HepG2 (cell line): ENCODE measurements at regions not wholly inside any gene's neighbourhood (a gene's known extent, or its start where the extent isn't known, plus 50 kb on each side); places are given as distances from the start of the nearest gene placed in this dataset.
A peak's percentile ranks its signal among the peaks of the same experiment; 100 is the strongest.

Experiments used
- ATAC-seq: fragments of 200-7000 bp; cut with Tn5 transposase; 3 replicates; pipeline ENCODE4 v1.9.1; 2020; ENCODE audit warnings: mild to moderate bottlenecking, moderate library complexity
- BruUV-seq: library from RNA; stranded (reverse); fragments of 400-500 nt; replicated peaks from 2 replicates; lab custom pipeline; 2021; lab: Mats Ljungman, UMichigan
- CTCF ChIA-PET: fragments of 300-600 bp; formaldehyde crosslinking; extraction: SDS; loops from one replicate; lab custom pipeline; 2021; ENCODE audit warnings: low total read pairs, inconsistent platforms, low intra/inter-chr PET ratio; lab: Yijun Ruan, JAX
- POLR2A ChIA-PET: fragments of 350-600 bp; sonication (Branson Sonifier 250); formaldehyde crosslinking; loops from one replicate; lab custom pipeline; 2020; ENCODE audit warnings: antibody characterized with exemption, inconsistent platforms; lab: Yijun Ruan, JAX
- DNase-seq: peaks from one replicate; pipeline ENCODE4 v3.0.0-alpha.2; 2015; ENCODE audit warnings: low spot score
- FAIRE-seq: peaks from 3 replicates; lab custom pipeline; 2011; peaks lifted over from hg19 to GRCh38; lab: Jason Lieb, UNC
- H2AFZ ChIP-seq: one replicate; pipeline ENCODE4 v1.6.1; 2011; ENCODE audit warnings: low read length, inconsistent platforms
- H3K27ac ChIP-seq: fragments of 300-600 bp; 3 replicates; pipeline ENCODE4 v1.8.0; 2011; ENCODE audit warnings: mixed run types, mild to moderate bottlenecking, mixed read lengths, low read length, inconsistent platforms; ENCODE audit not compliant: insufficient read depth; ENCODE audit errors: extremely low read length
- H3K27me3 ChIP-seq, 2 experiments: fragments of 200-600 bp in 1 of 2; 2 replicates in 1 of 2; 3 replicates in 1 of 2; pipeline versions ENCODE4 v1.6.0 to v1.8.0; 2011; ENCODE audit warnings: low read length in 2 of 2, mild to moderate bottlenecking in 2 of 2, moderate library complexity in 2 of 2, inconsistent platforms in 1 of 2; ENCODE audit not compliant: insufficient read depth in 2 of 2, control insufficient read depth in 1 of 2
- H3K36me3 ChIP-seq, 2 experiments: fragments of 200-600 bp in 1 of 2; replicated peaks in 1 of 2; 2 replicates in 1 of 2; 3 replicates in 1 of 2; pipeline versions ENCODE4 v1.5.1 to v1.8.0; 2011; ENCODE audit warnings: low read length in 2 of 2, inconsistent platforms in 1 of 2; ENCODE audit not compliant: insufficient read depth in 2 of 2, control insufficient read depth in 1 of 2
- H3K4me1 ChIP-seq: 2 replicates; pipeline ENCODE4 v1.5.1; 2012; ENCODE audit warnings: low read length, inconsistent platforms; ENCODE audit not compliant: insufficient read depth
- H3K4me2 ChIP-seq: 2 replicates; pipeline ENCODE4 v1.6.0; 2011; ENCODE audit warnings: low read depth, low read length, inconsistent platforms
- H3K4me3 ChIP-seq, 3 experiments: fragments of 200-600 bp in 1 of 3; sonication (generic), shearing (Covaris generic) in 1 of 3; replicated peaks in 1 of 3; 2 replicates each; pipeline ENCODE4 v1.5.1; 2011 to 2016; ENCODE audit warnings: low read length in 3 of 3, inconsistent platforms in 2 of 3, low read depth in 2 of 3, mild to moderate bottlenecking in 2 of 3, control low read depth in 1 of 3, mixed read lengths in 1 of 3; ENCODE audit not compliant: insufficient read depth in 1 of 3
- H3K79me2 ChIP-seq: one replicate; pipeline ENCODE4 v1.6.1; 2011; ENCODE audit warnings: low read length, inconsistent platforms; ENCODE audit not compliant: insufficient read depth
- H3K9ac ChIP-seq: 2 replicates; pipeline ENCODE4 v1.6.0; 2011; ENCODE audit warnings: mild to moderate bottlenecking, low read depth, low read length, inconsistent platforms; ENCODE audit not compliant: insufficient read depth
- H3K9me3 ChIP-seq: 2 replicates; pipeline ENCODE4 v1.5.1; 2012; ENCODE audit warnings: mild to moderate bottlenecking, low read length
- H4K20me1 ChIP-seq: 2 replicates; pipeline ENCODE4 v1.6.0; 2011; ENCODE audit warnings: inconsistent platforms, mild to moderate bottlenecking, low read length, moderate library complexity; ENCODE audit not compliant: insufficient read depth
- ATF2 ChIP-seq: sonication (generic); formaldehyde crosslinking; IDR thresholded peaks from 2 replicates; pipeline ENCODE4 v1.4.0; 2020; ENCODE audit warnings: missing genetic modification reagents
- CSRNP1 ChIP-seq: sonication (generic); formaldehyde crosslinking; IDR thresholded peaks from 2 replicates; pipeline ENCODE4 v1.8.1; 2023; ENCODE audit warnings: mild to moderate bottlenecking, missing genetic modification reagents
- DMTF1 ChIP-seq: sonication (generic); formaldehyde crosslinking; IDR thresholded peaks from 2 replicates; pipeline ENCODE4 v1.4.0; 2020; ENCODE audit warnings: mild to moderate bottlenecking, missing genetic modification reagents
- MNT ChIP-seq: fragments of 450-650 bp; IDR thresholded peaks from 2 replicates; pipeline ENCODE4 v1.6.1; 2016
- RFX1 ChIP-seq: fragments of 450-650 bp; IDR thresholded peaks from 2 replicates; pipeline ENCODE4 v1.6.1; 2017
- SMARCC2 ChIP-seq: fragments of 450-650 bp; IDR thresholded peaks from 2 replicates; pipeline ENCODE4 v1.6.1; 2017; ENCODE audit warnings: antibody characterized with exemption, mild to moderate bottlenecking
- UBTF ChIP-seq: sonication (generic); formaldehyde crosslinking; IDR thresholded peaks from 2 replicates; pipeline ENCODE4 v1.4.0; 2020; ENCODE audit warnings: mild to moderate bottlenecking, missing genetic modification reagents
- ZNF331 ChIP-seq: sonication (generic); formaldehyde crosslinking; IDR thresholded peaks from 2 replicates; pipeline ENCODE4 v1.4.0; 2020; ENCODE audit warnings: missing genetic modification reagents
- ZNF597 ChIP-seq: sonication (generic); formaldehyde crosslinking; IDR thresholded peaks from 2 replicates; pipeline ENCODE4 v1.5.0; 2020; ENCODE audit warnings: missing genetic modification reagents
- ZNF672 ChIP-seq: sonication (generic); formaldehyde crosslinking; IDR thresholded peaks from 2 replicates; pipeline ENCODE4 v1.8.1; 2022; ENCODE audit warnings: missing genetic modification reagents
- ZNF839 ChIP-seq: sonication (generic); formaldehyde crosslinking; IDR thresholded peaks from 2 replicates; pipeline ENCODE4 v1.4.0; 2020; ENCODE audit warnings: missing genetic modification reagents, mild to moderate bottlenecking, borderline replicate concordance
- WGBS: methylation state at CpG from one replicate; pipeline ENCODE4 v1.1.6; 2017; ENCODE audit warnings: low lambda C conversion rate; 5-methylcytosine and 5-hydroxymethylcytosine counted together
- in situ Hi-C: cut with HindIII; loops from 2 replicates; pipeline ENCODE4 v1.10.0; 2017; ENCODE audit warnings: low pct_unique_long_range_greater_than_20kb; ENCODE audit not compliant: extremely low pct_ligation_motif_present
- intact Hi-C: fragments of 100-400 bp; cut with micrococcal nuclease; formaldehyde crosslinking; loops from one replicate; pipeline ENCODE4 v1.10.0; 2022; ENCODE audit not compliant: unreplicated experiment

GRCh38 chr6:1496836-1497760, 107.7 kb downstream of the FOXF2 start (continued):
- TF ChIP-seq ATF2 (no peak), CSRNP1 (CRISPR knock-in tag) (no peak), ZNF672 (CRISPR knock-in tag) (no peak), SMARCC2 (no peak), ZNF839 (no peak)

- Histone ChIP-seq H3K27me3 (peaks cover 0 to 65% of the 10 kb centered on the region in 2 experiments; a peak in 4 of 5 replicates), H3K36me3 (no peaks in the 10 kb centered on the region), H3K4me3 (no peak overlapping the region), H3K79me2 (no peaks in the 10 kb centered on the region), H2AFZ (no peak overlapping the region), H3K9ac (no peak overlapping the region), H3K9me3 (no peaks in the 10 kb centered on the region), H3K4me1 (no peaks in the 10 kb centered on the region), H4K20me1 (no peaks in the 10 kb centered on the region), H3K4me2 (no peak overlapping the region), H3K27ac (no peak overlapping the region)
- ChIA-PET CTCF (no interaction called here), POLR2A (no interaction called here)
- TF ChIP-seq ZNF331 (CRISPR knock-in tag): no peak
- no peak for TF ChIP-seq ZNF597 (CRISPR knock-in tag)
- TF ChIP-seq DMTF1 (CRISPR knock-in tag): no peak
- peak; percentile 45 for TF ChIP-seq MNT
- no peak for TF ChIP-seq RFX1
- TF ChIP-seq UBTF: no peak
- BruUV-seq: no TSS peak
- no peak for ATAC-seq
- FAIRE-seq: no peak
- 5% methylated on average over 4 of the region's 4 CpGs for WGBS
- intact Hi-C loops (no loop called here), in situ Hi-C loops (no loop called here)
- DNase-seq: no peak
These were observed 108.4 kb downstream of the FOXF2 start for GRCh38 chr6:1497761-1498105.
